HFFc6 (cell line): ENCODE measurements at regions not wholly inside any gene's neighbourhood (a gene's known extent, or its start where the extent isn't known, plus 50 kb on each side); places are given as distances from the start of the nearest gene placed in this dataset.

Source experiments
- DNase-seq: peaks from one replicate; pipeline ENCODE4 v3.0.0-alpha.2; 2018
- H3K27ac Mint-ChIP-seq: 2 replicates; pipeline ENCODE4 v1.8.0; 2020; ENCODE audit warnings: mild to moderate bottlenecking, mixed read lengths
- H3K27me3 Mint-ChIP-seq: 2 replicates; pipeline ENCODE4 v1.8.0; 2021; ENCODE audit warnings: mild to moderate bottlenecking, moderate library complexity, mixed read lengths; ENCODE audit not compliant: insufficient read depth
- H3K36me3 Mint-ChIP-seq: 2 replicates; pipeline ENCODE4 v1.8.0; 2021; ENCODE audit warnings: low read depth, mixed read lengths
- H3K4me1 Mint-ChIP-seq: 2 replicates; pipeline ENCODE4 v1.8.0; 2020; ENCODE audit warnings: low read depth, mixed read lengths
- H3K4me3 Mint-ChIP-seq: 2 replicates; pipeline ENCODE4 v1.8.0; 2020; ENCODE audit warnings: mild to moderate bottlenecking, moderate library complexity, mixed read lengths
- H3K9me3 Mint-ChIP-seq: 2 replicates; pipeline ENCODE4 v1.8.0; 2020; ENCODE audit warnings: mild to moderate bottlenecking, mixed read lengths
- CTCF ChIP-seq: fragments of 200-600 bp; sonication (generic); IDR thresholded peaks from 2 replicates; pipeline ENCODE4 v1.5.0; 2021; ENCODE audit warnings: antibody characterized with exemption, mild to moderate bottlenecking

- Mint-ChIP-seq H3K36me3 (no peaks in the 10 kb centered on the region), H3K9me3 (peaks cover 5% of the 10 kb centered on the region; the same call in 1 of the 2 replicates), H3K4me3 (no peak overlapping the region), H3K27me3 (peaks cover 6% of the 10 kb centered on the region), H3K4me1 (peaks cover 5% of the 10 kb centered on the region; the same call in 1 of the 2 replicates), H3K27ac (no peak overlapping the region)
- DNase-seq: no peak
- no peak for TF ChIP-seq CTCF
Measured at GRCh38 chr10:8149991-8150390, 95.5 kb downstream of the GATA3 start.

- H3K4me1 Mint-ChIP-seq: peaks cover 5% of the 10 kb centered on the region; the same call in 1 of the 2 replicates
- no peak overlapping the region for H3K4me3 Mint-ChIP-seq
- no peak for DNase-seq
- H3K36me3 Mint-ChIP-seq: no peaks in the 10 kb centered on the region
- TF ChIP-seq CTCF: no peak
- no peak overlapping the region for H3K27ac Mint-ChIP-seq
- H3K9me3 Mint-ChIP-seq: peaks cover 5% of the 10 kb centered on the region; the same call in 1 of the 2 replicates
- H3K27me3 Mint-ChIP-seq: peaks cover 6% of the 10 kb centered on the region
Measured at GRCh38 chr10:8150401-8150905, 96.0 kb downstream of the GATA3 start.

GRCh38 chr10:8151086-8151485 is 96.6 kb downstream of the GATA3 start:
- Mint-ChIP-seq H3K4me3 (no peak overlapping the region), H3K27ac (no peak overlapping the region), H3K4me1 (peaks cover 5% of the 10 kb centered on the region; the same call in 1 of the 2 replicates), H3K27me3 (peaks cover 6% of the 10 kb centered on the region), H3K36me3 (no peaks in the 10 kb centered on the region), H3K9me3 (peaks cover 5% of the 10 kb centered on the region; the same call in 1 of the 2 replicates)
- DNase-seq: no peak
- no peak for TF ChIP-seq CTCF

DNA sequence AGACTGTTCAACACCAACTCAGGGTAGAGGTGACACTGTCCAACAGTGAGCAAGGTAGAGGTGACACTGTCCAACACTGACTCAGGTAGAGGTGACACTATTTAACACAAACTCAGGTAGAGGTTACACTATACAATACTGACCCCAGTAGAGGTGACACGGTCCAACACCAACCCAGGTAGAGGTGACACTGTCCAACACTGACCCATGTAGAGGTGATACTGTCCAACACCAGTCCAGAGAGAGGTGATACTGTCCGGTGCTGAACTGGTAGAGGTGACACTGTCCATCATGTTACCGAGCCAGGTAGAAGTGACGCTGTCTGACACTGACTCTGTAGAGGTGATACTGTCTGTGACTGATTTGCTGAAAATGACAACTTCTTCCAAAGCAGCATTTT is 102.4 kb downstream of the GATA3 start:
- peaks cover 4% of the 10 kb centered on the region; the same call in 1 of the 2 replicates for H3K36me3 Mint-ChIP-seq
- H3K27ac Mint-ChIP-seq: no peak overlapping the region
- TF ChIP-seq CTCF: no peak

DNA sequence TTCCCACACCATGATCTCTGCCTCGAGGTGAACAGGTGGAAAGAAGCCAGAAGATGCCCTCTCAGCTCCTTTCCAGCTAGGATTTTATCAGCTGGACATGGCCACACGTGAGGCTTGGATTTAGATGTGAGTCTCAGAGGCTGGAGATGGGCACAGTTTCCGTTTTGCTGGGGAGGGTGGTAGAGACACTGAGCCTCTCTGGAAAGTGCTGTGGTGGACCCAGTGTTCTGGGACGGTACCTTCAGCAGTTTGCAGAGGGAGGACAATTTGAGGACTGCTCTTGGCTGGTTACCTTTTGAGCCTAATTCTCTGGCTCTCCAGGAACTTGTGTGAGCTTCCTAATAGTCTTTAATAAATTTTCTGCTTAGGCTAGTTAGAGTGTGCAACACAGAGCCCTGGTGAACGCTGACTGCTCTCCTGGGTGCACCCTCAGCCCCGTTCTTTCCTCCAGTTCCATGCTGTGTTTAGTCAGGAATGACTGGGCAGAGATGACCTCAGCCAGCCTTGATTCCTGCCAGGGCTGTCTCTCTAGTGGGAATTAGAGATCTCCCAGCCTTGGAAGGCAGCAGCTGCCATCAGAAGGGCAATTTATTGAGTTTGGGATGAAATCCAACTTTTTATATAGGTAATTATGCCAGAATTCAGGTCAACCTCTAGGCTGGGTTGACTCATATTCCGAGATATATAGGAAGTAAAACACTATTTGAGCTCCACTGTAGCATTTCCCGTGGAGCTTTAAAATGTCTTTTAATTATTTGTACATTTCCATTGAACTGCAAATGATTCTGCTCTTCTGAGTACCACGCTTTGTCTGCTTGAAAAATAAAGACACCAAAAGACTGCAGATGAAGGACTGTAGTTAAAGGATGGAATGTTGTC is 103.9 kb downstream of the GATA3 start:
- Mint-ChIP-seq H3K9me3 (peaks cover 21% of the 10 kb centered on the region), H3K27me3 (no peaks in the 10 kb centered on the region; the same call in 1 of the 2 replicates), H3K4me3 (no peak overlapping the region), H3K36me3 (peaks cover 4% of the 10 kb centered on the region; the same call in 1 of the 2 replicates), H3K4me1 (no peaks in the 10 kb centered on the region), H3K27ac (no peak overlapping the region)
- TF ChIP-seq CTCF: no peak
- no peak for DNase-seq

More for the DNA sequence above, 102.4 kb downstream of the GATA3 start:
- no peak for DNase-seq
- no peaks in the 10 kb centered on the region; the same call in 1 of the 2 replicates for H3K27me3 Mint-ChIP-seq
- no peak overlapping the region for H3K4me3 Mint-ChIP-seq
- H3K9me3 Mint-ChIP-seq: peaks cover 15% of the 10 kb centered on the region
- H3K4me1 Mint-ChIP-seq: no peaks in the 10 kb centered on the region
